ENCODE measurements at regions not wholly inside any gene's neighbourhood (a gene's known extent, or its start where the extent isn't known, plus 50 kb on each side); places are given as distances from the start of the nearest gene placed in this dataset.

DNA sequence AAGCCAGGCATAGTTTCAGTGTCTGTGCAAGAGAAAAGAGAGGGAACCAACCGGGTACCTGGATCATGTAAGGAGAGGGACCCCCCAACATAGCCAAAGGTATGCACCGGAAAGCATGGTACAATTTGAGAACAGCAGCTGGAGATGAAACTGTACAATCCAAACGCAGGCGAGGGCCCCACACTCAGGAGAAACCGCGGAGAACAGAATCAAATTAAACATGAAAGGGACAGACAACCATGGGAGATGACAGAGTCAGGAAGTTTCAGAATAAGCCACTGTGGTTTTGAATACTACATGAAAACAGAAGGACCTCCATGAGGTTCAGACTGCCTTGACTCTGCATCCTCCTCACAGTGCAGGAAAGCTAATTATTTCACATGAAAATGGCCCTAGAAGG lies 62.9 kb upstream of the SPATA13 start:
- TF ChIP-seq, protein P1, sequence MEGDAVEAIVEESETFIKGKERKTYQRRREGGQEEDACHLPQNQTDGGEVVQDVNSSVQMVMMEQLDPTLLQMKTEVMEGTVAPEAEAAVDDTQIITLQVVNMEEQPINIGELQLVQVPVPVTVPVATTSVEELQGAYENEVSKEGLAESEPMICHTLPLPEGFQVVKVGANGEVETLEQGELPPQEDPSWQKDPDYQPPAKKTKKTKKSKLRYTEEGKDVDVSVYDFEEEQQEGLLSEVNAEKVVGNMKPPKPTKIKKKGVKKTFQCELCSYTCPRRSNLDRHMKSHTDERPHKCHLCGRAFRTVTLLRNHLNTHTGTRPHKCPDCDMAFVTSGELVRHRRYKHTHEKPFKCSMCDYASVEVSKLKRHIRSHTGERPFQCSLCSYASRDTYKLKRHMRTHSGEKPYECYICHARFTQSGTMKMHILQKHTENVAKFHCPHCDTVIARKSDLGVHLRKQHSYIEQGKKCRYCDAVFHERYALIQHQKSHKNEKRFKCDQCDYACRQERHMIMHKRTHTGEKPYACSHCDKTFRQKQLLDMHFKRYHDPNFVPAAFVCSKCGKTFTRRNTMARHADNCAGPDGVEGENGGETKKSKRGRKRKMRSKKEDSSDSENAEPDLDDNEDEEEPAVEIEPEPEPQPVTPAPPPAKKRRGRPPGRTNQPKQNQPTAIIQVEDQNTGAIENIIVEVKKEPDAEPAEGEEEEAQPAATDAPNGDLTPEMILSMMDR (IDR thresholded peaks at IDR 0.05; ENCODE audit: low read depth, low read length): no peak
- no peak for TF ChIP-seq EZH2phosphoT487 (IDR thresholded peaks at IDR 0.05; ENCODE audit: low read depth)

Data from OCI-LY3 (cell line).